SK-N-SH (cell line): ENCODE measurements at regions not wholly inside any gene's neighbourhood (a gene's known extent, or its start where the extent isn't known, plus 50 kb on each side); places are given as distances from the start of the nearest gene placed in this dataset.

ENCODE experiments used
- CTCF ChIA-PET: fragments of 300-600, 350-600 bp; formaldehyde crosslinking; extraction: SDS; loops from one replicate; lab custom pipeline; 2021; lab: Yijun Ruan, JAX
- POLR2A ChIA-PET: fragments of 350-600 bp; sonication (Branson Sonifier 250); formaldehyde crosslinking; extraction: SDS; loops from one replicate; lab custom pipeline; 2020; ENCODE audit warnings: antibody characterized with exemption, inconsistent platforms; lab: Yijun Ruan, JAX
- DNase-seq: peaks from one replicate; pipeline ENCODE4 v3.0.0; 2012
- H2AFZ ChIP-seq: fragments of 200-600 bp; sonication (generic); 2 replicates; pipeline ENCODE4 v1.8.1; 2016; ENCODE audit warnings: antibody characterized with exemption, mild to moderate bottlenecking, low read depth
- H3F3A ChIP-seq: fragments of 200-600 bp; sonication (generic); replicated peaks from 2 replicates; pipeline ENCODE3; 2016; ENCODE audit warnings: antibody characterized with exemption, mild to moderate bottlenecking; ENCODE audit not compliant: insufficient read depth
- H3K27ac ChIP-seq, 2 experiments: fragments of 200-500 bp in 1 of 2; fragments of 200-600 bp in 1 of 2; sonication (Bioruptor generic) in 1 of 2; sonication (generic), shearing (Covaris generic) in 1 of 2; 2 replicates each; pipeline versions ENCODE4 v1.5.1 to v1.6.1; 2014 to 2016; ENCODE audit warnings: low read depth in 2 of 2, inconsistent platforms in 1 of 2, low read length in 1 of 2, mild to moderate bottlenecking in 1 of 2, mixed read lengths in 1 of 2
- H3K27me3 ChIP-seq: fragments of 200-600 bp; sonication (generic), shearing (Covaris generic); 2 replicates; pipeline ENCODE4 v1.6.1; 2016; ENCODE audit warnings: mixed run types; ENCODE audit not compliant: insufficient read depth
- H3K36me3 ChIP-seq, 2 experiments: fragments of 200-500 bp in 1 of 2; fragments of 200-600 bp in 1 of 2; sonication (Bioruptor generic) in 1 of 2; sonication (generic) in 1 of 2; replicated peaks in 1 of 2; 2 replicates each; pipeline versions ENCODE3 to v1.5.1; 2014 to 2016; ENCODE audit warnings: low read length in 1 of 2, mild to moderate bottlenecking in 1 of 2; ENCODE audit not compliant: insufficient read depth in 2 of 2, control insufficient read depth in 1 of 2
- H3K4me1 ChIP-seq, 2 experiments: fragments of 200-500 bp in 1 of 2; fragments of 200-600 bp in 1 of 2; sonication (Bioruptor generic) in 1 of 2; sonication (generic), shearing (Covaris generic) in 1 of 2; 2 replicates each; pipeline versions ENCODE4 v1.5.1 to v1.6.1; 2014 to 2016; ENCODE audit warnings: low read depth in 1 of 2, low read length in 1 of 2, mixed run types in 1 of 2; ENCODE audit not compliant: insufficient read depth in 2 of 2, control insufficient read depth in 1 of 2
- H3K4me2 ChIP-seq: fragments of 200-600 bp; sonication (generic), shearing (Covaris generic); 2 replicates; pipeline ENCODE4 v1.6.1; 2017; ENCODE audit warnings: mixed run types
- H3K4me3 ChIP-seq, 2 experiments: fragments of 200-500 bp in 1 of 2; fragments of 200-600 bp in 1 of 2; sonication (Bioruptor generic) in 1 of 2; sonication (generic), shearing (Covaris generic) in 1 of 2; 2 replicates each; pipeline versions ENCODE4 v1.5.1 to v1.8.1; 2014 to 2016; ENCODE audit warnings: low read depth in 2 of 2, inconsistent platforms in 1 of 2, low read length in 1 of 2, mild to moderate bottlenecking in 1 of 2, mixed read lengths in 1 of 2, moderate library complexity in 1 of 2
- H3K79me2 ChIP-seq: fragments of 200-600 bp; sonication (generic); 2 replicates; pipeline ENCODE4 v1.8.1; 2017; ENCODE audit warnings: mild to moderate bottlenecking; ENCODE audit not compliant: insufficient read depth
- H3K9ac ChIP-seq: fragments of 200-600 bp; sonication (generic); 2 replicates; pipeline ENCODE4 v1.6.1; 2017; ENCODE audit warnings: mixed run types
- H3K9me2 ChIP-seq: fragments of 200-600 bp; sonication (generic); 2 replicates; pipeline ENCODE4 v1.6.1; 2017; ENCODE audit warnings: mixed run types
- H3K9me3 ChIP-seq: fragments of 200-600 bp; sonication (generic); 2 replicates; pipeline ENCODE4 v1.6.1; 2017; ENCODE audit warnings: mixed run types, mild to moderate bottlenecking, moderate library complexity
- H4K20me1 ChIP-seq: fragments of 200-600 bp; sonication (generic); 2 replicates; pipeline ENCODE4 v1.6.1; 2017; ENCODE audit warnings: mild to moderate bottlenecking, mixed run types; ENCODE audit not compliant: insufficient read depth
- EP300 ChIP-seq, 2 experiments: IDR thresholded peaks; 2 replicates each; pipeline versions ENCODE4 v1.4.0 to v1.6.1; 2012; ENCODE audit warnings: borderline replicate concordance in 1 of 2, low read depth in 1 of 2, low read length in 1 of 2
- FOSL2 ChIP-seq: IDR thresholded peaks from 2 replicates; pipeline ENCODE4 v1.4.0; 2012; ENCODE audit warnings: low read depth, mild to moderate bottlenecking, moderate library complexity, borderline replicate concordance
- FOXM1 ChIP-seq: IDR thresholded peaks from 2 replicates; pipeline ENCODE4 v1.4.0; 2012; ENCODE audit warnings: low read depth, mild to moderate bottlenecking
- GABPA ChIP-seq: IDR thresholded peaks from 2 replicates; pipeline ENCODE4 v1.4.0; 2012; ENCODE audit warnings: low read depth, mild to moderate bottlenecking
- JUND ChIP-seq: IDR thresholded peaks from 2 replicates; pipeline ENCODE4 v1.4.0; 2012
- MEF2A ChIP-seq: IDR thresholded peaks from 2 replicates; pipeline ENCODE4 v1.4.0; 2012; ENCODE audit warnings: low read depth, borderline replicate concordance
- MXI1 ChIP-seq: IDR thresholded peaks from 2 replicates; pipeline ENCODE4 v1.6.1; 2012; ENCODE audit warnings: mild to moderate bottlenecking, low read depth, low read length, improper control_type of control experiment
- NFIC ChIP-seq: IDR thresholded peaks from 2 replicates; pipeline ENCODE4 v1.4.0; 2012; ENCODE audit warnings: borderline replicate concordance
- NRF1 ChIP-seq: IDR thresholded peaks from 2 replicates; pipeline ENCODE4 v1.6.1; 2012; ENCODE audit warnings: low read depth, mild to moderate bottlenecking, low read length
- POLR2AphosphoS5 ChIP-seq: IDR thresholded peaks from 2 replicates; pipeline ENCODE4 v1.6.1; 2012; ENCODE audit warnings: low read depth, low read length
- RXRA ChIP-seq: IDR thresholded peaks from 2 replicates; pipeline ENCODE4 v1.4.0; 2012; ENCODE audit warnings: low read depth, mild to moderate bottlenecking, borderline replicate concordance
- SMC3 ChIP-seq: IDR thresholded peaks from 2 replicates; pipeline ENCODE4 v1.6.1; 2012; ENCODE audit warnings: low read depth, low read length, improper control_type of control experiment
- TCF12 ChIP-seq: IDR thresholded peaks from 2 replicates; pipeline ENCODE4 v1.4.0; 2012
- TEAD4 ChIP-seq: IDR thresholded peaks from 2 replicates; pipeline ENCODE4 v1.4.0; 2012; ENCODE audit warnings: mild to moderate bottlenecking, borderline replicate concordance; ENCODE audit not compliant: insufficient read depth
- YY1 ChIP-seq: IDR thresholded peaks from 2 replicates; pipeline ENCODE4 v1.4.0; 2012; ENCODE audit warnings: low read depth, mild to moderate bottlenecking
- WGBS: methylation state at CpG from one replicate; pipeline ENCODE4 v1.1.6; 2017; ENCODE audit warnings: low lambda C conversion rate; 5-methylcytosine and 5-hydroxymethylcytosine counted together
- TF ChIP-seq, protein P1 (sequence below): fragments of 200-600 bp; sonication (generic); IDR thresholded peaks from 2 replicates; pipeline ENCODE4 v1.6.1; 2017; ENCODE audit warnings: antibody characterized with exemption, mild to moderate bottlenecking, moderate library complexity
- TF ChIP-seq, protein P2 (sequence below): IDR thresholded peaks from 2 replicates; pipeline ENCODE4 v1.4.0; 2012; ENCODE audit warnings: low read depth
- TF ChIP-seq, protein P3 (sequence below): IDR thresholded peaks from 2 replicates; pipeline ENCODE4 v1.4.0; 2012; ENCODE audit warnings: low read depth, borderline replicate concordance
- TF ChIP-seq, protein P4 (sequence below): IDR thresholded peaks from 2 replicates; pipeline ENCODE4; 2012
- TF ChIP-seq, protein P5 (sequence below): IDR thresholded peaks from 2 replicates; pipeline ENCODE4 v1.4.0; 2012; ENCODE audit warnings: low read depth, borderline replicate concordance

DNA sequence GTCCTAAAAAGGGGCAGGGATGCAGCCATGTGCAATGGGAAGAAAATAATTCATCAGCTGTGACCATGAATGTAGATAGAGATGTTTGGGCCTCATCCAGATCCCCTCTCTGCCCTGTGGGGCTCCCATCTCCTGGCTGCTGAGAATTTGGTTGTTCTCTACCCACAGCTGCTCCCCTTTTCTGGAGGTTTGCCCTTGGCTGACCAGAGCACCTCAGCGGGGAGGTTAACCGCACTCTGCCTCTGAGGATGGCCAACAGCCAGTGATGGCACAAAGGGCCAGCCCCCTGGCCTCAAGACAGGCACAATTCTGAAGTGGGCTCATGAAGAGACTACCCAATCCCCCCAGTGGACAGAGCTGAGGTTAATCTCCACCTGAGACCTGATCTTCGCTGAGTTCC, 61.5 kb upstream of the SERP2 start:
- no peak for DNase-seq
- H3K27me3 ChIP-seq: no peaks in the 10 kb centered on the region
- POLR2A ChIA-PET: no interaction called here
- no peaks in the 10 kb centered on the region for H3K79me2 ChIP-seq
- no peaks in the 10 kb centered on the region for H3K36me3 ChIP-seq
- no peak overlapping the region for H3K4me3 ChIP-seq
- H3K27ac ChIP-seq: peak overlapping the region in 1 of 2 experiments; percentile 98; a peak in 2 of 4 replicates
- H3K9me3 ChIP-seq: no peaks in the 10 kb centered on the region
- H4K20me1 ChIP-seq: no peaks in the 10 kb centered on the region
- peak overlapping the region; percentile 12; the same call in 1 of the 2 replicates for H3K4me2 ChIP-seq
- WGBS: 100% methylated on average over 1 of the region's 3 CpGs
- H2AFZ ChIP-seq: no peak overlapping the region
- TF ChIP-seq MXI1 (no peak), YY1 (no peak), GABPA (no peak), TCF12 (no peak), FOSL2 (no peak), NRF1 (no peak), NFIC (no peak), SMC3 (no peak)
- TF ChIP-seq, protein P1, sequence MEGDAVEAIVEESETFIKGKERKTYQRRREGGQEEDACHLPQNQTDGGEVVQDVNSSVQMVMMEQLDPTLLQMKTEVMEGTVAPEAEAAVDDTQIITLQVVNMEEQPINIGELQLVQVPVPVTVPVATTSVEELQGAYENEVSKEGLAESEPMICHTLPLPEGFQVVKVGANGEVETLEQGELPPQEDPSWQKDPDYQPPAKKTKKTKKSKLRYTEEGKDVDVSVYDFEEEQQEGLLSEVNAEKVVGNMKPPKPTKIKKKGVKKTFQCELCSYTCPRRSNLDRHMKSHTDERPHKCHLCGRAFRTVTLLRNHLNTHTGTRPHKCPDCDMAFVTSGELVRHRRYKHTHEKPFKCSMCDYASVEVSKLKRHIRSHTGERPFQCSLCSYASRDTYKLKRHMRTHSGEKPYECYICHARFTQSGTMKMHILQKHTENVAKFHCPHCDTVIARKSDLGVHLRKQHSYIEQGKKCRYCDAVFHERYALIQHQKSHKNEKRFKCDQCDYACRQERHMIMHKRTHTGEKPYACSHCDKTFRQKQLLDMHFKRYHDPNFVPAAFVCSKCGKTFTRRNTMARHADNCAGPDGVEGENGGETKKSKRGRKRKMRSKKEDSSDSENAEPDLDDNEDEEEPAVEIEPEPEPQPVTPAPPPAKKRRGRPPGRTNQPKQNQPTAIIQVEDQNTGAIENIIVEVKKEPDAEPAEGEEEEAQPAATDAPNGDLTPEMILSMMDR: no peak
- no peaks in the 10 kb centered on the region for H3K9me2 ChIP-seq
- CTCF ChIA-PET: no interaction called here
- H3F3A ChIP-seq: peaks cover 29% of the 10 kb centered on the region
- H3K4me1 ChIP-seq: peaks cover 8 to 26% of the 10 kb centered on the region in 2 experiments; a peak in 2 of 4 replicates
- H3K9ac ChIP-seq: peak overlapping the region; percentile 56; the same call in 1 of the 2 replicates

DNA sequence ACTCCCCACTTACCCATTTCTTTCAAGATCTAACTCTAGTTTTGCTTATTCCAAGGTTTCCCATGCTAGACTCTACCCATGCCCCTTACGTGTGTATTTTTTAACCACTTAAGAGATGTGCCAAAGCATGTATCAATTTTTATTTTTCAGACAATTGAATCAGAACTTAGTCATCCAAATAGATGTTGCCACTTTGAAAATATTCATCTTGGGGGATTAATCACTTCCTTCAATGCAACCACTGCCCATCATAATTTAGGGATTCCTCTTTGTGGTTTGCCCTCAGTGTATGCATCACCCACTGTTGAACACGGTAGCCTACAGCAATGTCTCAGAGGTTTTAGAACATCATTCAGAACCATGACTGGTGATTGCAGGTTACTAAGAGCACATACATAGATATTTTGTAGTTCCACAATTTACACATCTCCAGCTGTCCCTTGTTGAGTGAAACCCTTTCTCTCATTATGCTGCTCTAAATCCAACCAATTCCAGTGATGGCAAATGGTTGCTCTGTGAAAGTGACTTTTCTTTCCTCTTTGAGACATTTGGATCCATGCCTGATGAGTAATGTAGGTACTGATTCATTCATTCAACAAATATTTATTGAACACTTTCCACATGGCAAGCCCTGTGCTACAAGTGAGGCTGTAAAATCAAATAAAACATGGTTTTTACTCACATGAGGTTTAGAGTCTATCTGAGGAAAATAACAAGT, 60.6 kb upstream of the SERP2 start:
- Histone ChIP-seq H3K27me3 (no peaks in the 10 kb centered on the region), H3K9ac (peak overlapping the region; percentile 56; the same call in 1 of the 2 replicates), H3K4me2 (peak overlapping the region; percentile 12; the same call in 1 of the 2 replicates), H3F3A (peaks cover 29% of the 10 kb centered on the region), H3K36me3 (no peaks in the 10 kb centered on the region), H3K9me2 (no peaks in the 10 kb centered on the region), H3K4me3 (no peak overlapping the region), H4K20me1 (no peaks in the 10 kb centered on the region), H3K4me1 (peaks cover 10 to 26% of the 10 kb centered on the region in 2 experiments; a peak in 2 of 4 replicates), H3K9me3 (no peaks in the 10 kb centered on the region), H3K79me2 (no peaks in the 10 kb centered on the region), H3K27ac (peak overlapping the region in 1 of 2 experiments; percentile 98; a peak in 2 of 4 replicates), H2AFZ (0 out of 2 replicates have a peak overlapping the region, but pooled peaks have one; percentile 10)
- WGBS: 12% methylated on average over 2 of the region's 2 CpGs
- DNase-seq: no peak
- TF ChIP-seq EP300 (IDR thresholded peaks at IDR 0.05; ENCODE audit: borderline replicate concordance in 1 of 2, low read depth in 1 of 2, low read length in 1 of 2) (peak in 1 of 2 experiments; percentile 70; a peak in 2 of 4 replicates), FOXM1 (0 out of 2 replicates have a peak, but pooled peaks have one; percentile 25), MEF2A (peak; percentile 47; the same call in 1 of the 2 replicates), POLR2AphosphoS5 (no peak; the same call in 1 of the 2 replicates), NFIC (peak; percentile 78), TEAD4 (peak; percentile 35; the same call in 1 of the 2 replicates), RXRA (no peak), TCF12 (peak; percentile 66), YY1 (0 out of 2 replicates have a peak, but pooled peaks have one; percentile 15), JUND (peak; percentile 84), FOSL2 (peak; percentile 78)
- TF ChIP-seq, protein P2, sequence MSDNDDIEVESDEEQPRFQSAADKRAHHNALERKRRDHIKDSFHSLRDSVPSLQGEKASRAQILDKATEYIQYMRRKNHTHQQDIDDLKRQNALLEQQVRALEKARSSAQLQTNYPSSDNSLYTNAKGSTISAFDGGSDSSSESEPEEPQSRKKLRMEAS: peak; percentile 13; the same call in 1 of the 2 replicates
- TF ChIP-seq, protein P3, sequence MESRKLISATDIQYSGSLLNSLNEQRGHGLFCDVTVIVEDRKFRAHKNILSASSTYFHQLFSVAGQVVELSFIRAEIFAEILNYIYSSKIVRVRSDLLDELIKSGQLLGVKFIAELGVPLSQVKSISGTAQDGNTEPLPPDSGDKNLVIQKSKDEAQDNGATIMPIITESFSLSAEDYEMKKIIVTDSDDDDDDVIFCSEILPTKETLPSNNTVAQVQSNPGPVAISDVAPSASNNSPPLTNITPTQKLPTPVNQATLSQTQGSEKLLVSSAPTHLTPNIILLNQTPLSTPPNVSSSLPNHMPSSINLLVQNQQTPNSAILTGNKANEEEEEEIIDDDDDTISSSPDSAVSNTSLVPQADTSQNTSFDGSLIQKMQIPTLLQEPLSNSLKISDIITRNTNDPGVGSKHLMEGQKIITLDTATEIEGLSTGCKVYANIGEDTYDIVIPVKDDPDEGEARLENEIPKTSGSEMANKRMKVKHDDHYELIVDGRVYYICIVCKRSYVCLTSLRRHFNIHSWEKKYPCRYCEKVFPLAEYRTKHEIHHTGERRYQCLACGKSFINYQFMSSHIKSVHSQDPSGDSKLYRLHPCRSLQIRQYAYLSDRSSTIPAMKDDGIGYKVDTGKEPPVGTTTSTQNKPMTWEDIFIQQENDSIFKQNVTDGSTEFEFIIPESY: 0 out of 2 replicates have a peak, but pooled peaks have one; percentile 5
- TF ChIP-seq, protein P4, sequence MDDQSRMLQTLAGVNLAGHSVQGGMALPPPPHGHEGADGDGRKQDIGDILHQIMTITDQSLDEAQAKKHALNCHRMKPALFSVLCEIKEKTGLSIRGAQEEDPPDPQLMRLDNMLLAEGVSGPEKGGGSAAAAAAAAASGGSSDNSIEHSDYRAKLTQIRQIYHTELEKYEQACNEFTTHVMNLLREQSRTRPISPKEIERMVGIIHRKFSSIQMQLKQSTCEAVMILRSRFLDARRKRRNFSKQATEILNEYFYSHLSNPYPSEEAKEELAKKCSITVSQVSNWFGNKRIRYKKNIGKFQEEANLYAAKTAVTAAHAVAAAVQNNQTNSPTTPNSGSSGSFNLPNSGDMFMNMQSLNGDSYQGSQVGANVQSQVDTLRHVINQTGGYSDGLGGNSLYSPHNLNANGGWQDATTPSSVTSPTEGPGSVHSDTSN: peak; percentile 90
- TF ChIP-seq, protein P5, sequence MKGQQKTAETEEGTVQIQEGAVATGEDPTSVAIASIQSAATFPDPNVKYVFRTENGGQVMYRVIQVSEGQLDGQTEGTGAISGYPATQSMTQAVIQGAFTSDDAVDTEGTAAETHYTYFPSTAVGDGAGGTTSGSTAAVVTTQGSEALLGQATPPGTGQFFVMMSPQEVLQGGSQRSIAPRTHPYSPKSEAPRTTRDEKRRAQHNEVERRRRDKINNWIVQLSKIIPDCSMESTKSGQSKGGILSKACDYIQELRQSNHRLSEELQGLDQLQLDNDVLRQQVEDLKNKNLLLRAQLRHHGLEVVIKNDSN: no peak
- POLR2A ChIA-PET: no interaction called here
- CTCF ChIA-PET: no interaction called here
